ENCODE measurements at regions not wholly inside any gene's neighbourhood (a gene's known extent, or its start where the extent isn't known, plus 50 kb on each side); places are given as distances from the start of the nearest gene placed in this dataset.

- TF ChIP-seq RARB (CRISPR knock-in tag; IDR thresholded peaks at IDR 0.05) (no peak), ZFP30 (CRISPR knock-in tag; IDR thresholded peaks at IDR 0.05) (no peak), ZFP3 (CRISPR knock-in tag; IDR thresholded peaks at IDR 0.05) (no peak), ESRRG (CRISPR knock-in tag; IDR thresholded peaks at IDR 0.05) (no peak), ZNF8 (CRISPR knock-in tag; IDR thresholded peaks at IDR 0.05) (no peak), TCF4 (CRISPR knock-in tag; IDR thresholded peaks at IDR 0.05; ENCODE audit: borderline replicate concordance) (no peak), CREB5 (CRISPR knock-in tag; IDR thresholded peaks at IDR 0.05; ENCODE audit: low read depth) (no peak), OSR1 (CRISPR knock-in tag; IDR thresholded peaks at IDR 0.05) (no peak), GLIS3 (CRISPR knock-in tag; IDR thresholded peaks at IDR 0.05) (no peak), BACH2 (CRISPR knock-in tag; IDR thresholded peaks at IDR 0.05; ENCODE audit: borderline replicate concordance) (no peak), ZNF565 (CRISPR knock-in tag; conservative IDR thresholded peaks at IDR 0.05; ENCODE audit: low read depth) (no peak), PATZ1 (CRISPR knock-in tag; IDR thresholded peaks at IDR 0.05; ENCODE audit: borderline replicate concordance) (no peak), ARNTL (CRISPR knock-in tag; IDR thresholded peaks at IDR 0.05; ENCODE audit: borderline replicate concordance, low read depth) (no peak), ZC3H10 (CRISPR knock-in tag; IDR thresholded peaks at IDR 0.05) (no peak)
Observed at GRCh38 chr4:173827707-173828106, 297.7 kb upstream of the HAND2 start.

All from SK-N-SH treated with all-trans-retinoic acid at 6 μM for 48 hours (cell line).